ENCODE measurements at regions not wholly inside any gene's neighbourhood (a gene's known extent, or its start where the extent isn't known, plus 50 kb on each side); places are given as distances from the start of the nearest gene placed in this dataset.

- DNase-seq: no peak
- 46 to 94% (median 72%) methylated on average over 2 of the region's 2 CpGs for WGBS, 5 donors
- Histone ChIP-seq H3K36me3 (no peaks in the 10 kb centered on the region), H3K4me3 (no peak overlapping the region), H3K27ac (no peak overlapping the region), H3K9me3 (peaks cover 0 to 23% (median 12%) of the 10 kb centered on the region in 4 donors), H3K4me1 (no peaks in the 10 kb centered on the region), H3K27me3 (no peaks in the 10 kb centered on the region)
- intact Hi-C loops (cut with DNase I; ENCODE audit: low total_unique reads): no loop called here
- TF ChIP-seq CTCF (IDR thresholded peaks at IDR 0.05): no peak
- no peak for TF ChIP-seq POLR2A (IDR thresholded peaks at IDR 0.05)
- no peak for TF ChIP-seq EP300 (IDR thresholded peaks at IDR 0.05)
- TF ChIP-seq POLR2AphosphoS5 (IDR thresholded peaks at IDR 0.05): no peak
Measured at GRCh38 chr2:239616729-239617128, 215.9 kb upstream of the HDAC4 start.

- intact Hi-C loops (cut with DNase I; ENCODE audit: low total_unique reads): no loop called here
- no peaks in the 10 kb centered on the region for H3K36me3 ChIP-seq
- peaks cover 0 to 6% (median 0%) of the 10 kb centered on the region in 4 donors for H3K4me1 ChIP-seq
- peaks cover 0 to 11% (median 11%) of the 10 kb centered on the region in 4 donors for H3K9me3 ChIP-seq
- H3K27me3 ChIP-seq: peaks cover 0 to 19% (median 6%) of the 10 kb centered on the region in 3 donors
- H3K4me3 ChIP-seq: no peak overlapping the region
- no peak overlapping the region for H3K27ac ChIP-seq
- DNase-seq: no peak
- 82 to 87% (median 86%) methylated on average over 3 to 11 of the region's 11 CpGs for WGBS, 5 donors
- TF ChIP-seq POLR2A (IDR thresholded peaks at IDR 0.05): no peak
- no peak for TF ChIP-seq POLR2AphosphoS5 (IDR thresholded peaks at IDR 0.05)
- TF ChIP-seq EP300 (IDR thresholded peaks at IDR 0.05): no peak
- no peak for TF ChIP-seq CTCF (IDR thresholded peaks at IDR 0.05)
Measured at GRCh38 chr2:239612133-239612532, 211.3 kb upstream of the HDAC4 start.

- no peak overlapping the region for H3K4me3 ChIP-seq
Measured at GRCh38 chr2:239611222-239611795, 210.5 kb upstream of the HDAC4 start.

More at GRCh38 chr2:239611222-239611795, 210.5 kb upstream of the HDAC4 start:
- peaks cover 0 to 6% (median 0%) of the 10 kb centered on the region in 4 donors for H3K4me1 ChIP-seq
- no peak overlapping the region for H3K27ac ChIP-seq
- intact Hi-C loops (cut with DNase I; ENCODE audit: low total_unique reads): no loop called here
- H3K27me3 ChIP-seq: peaks cover 0 to 20% (median 6%) of the 10 kb centered on the region in 3 donors
- no peak for DNase-seq
- WGBS, 5 donors: 80 to 94% (median 87%) methylated on average over 8 to 10 of the region's 10 CpGs
- H3K36me3 ChIP-seq: no peaks in the 10 kb centered on the region
- peaks cover 0 to 3% (median 3%) of the 10 kb centered on the region in 4 donors for H3K9me3 ChIP-seq
- TF ChIP-seq POLR2AphosphoS5 (IDR thresholded peaks at IDR 0.05) (no peak), CTCF (IDR thresholded peaks at IDR 0.05) (no peak), EP300 (IDR thresholded peaks at IDR 0.05) (no peak), POLR2A (IDR thresholded peaks at IDR 0.05) (no peak)

Measured in stomach (tissue), 8 donors.